HL-60 (cell line): ENCODE measurements at regions not wholly inside any gene's neighbourhood (a gene's known extent, or its start where the extent isn't known, plus 50 kb on each side); places are given as distances from the start of the nearest gene placed in this dataset.

Experiments
- DNase-seq, 2 experiments: peaks; one replicate each; pipeline ENCODE4 v3.0.0-alpha.2; 2010 to 2020; ENCODE audit warnings: low read depth in 1 of 2, low spot score in 1 of 2
- H3K27ac ChIP-seq: fragments of 250-450 bp; sonication (Bioruptor Pico); replicated peaks from 2 replicates; pipeline ENCODE4 v1.5.1; 2020; ENCODE audit warnings: mild to moderate bottlenecking, moderate library complexity
- H3K27me3 ChIP-seq: fragments of 250-450 bp; sonication (Bioruptor Pico); 2 replicates; pipeline ENCODE4 v1.5.1; 2021; ENCODE audit warnings: mild to moderate bottlenecking, moderate library complexity; ENCODE audit not compliant: insufficient read depth, poor library complexity, severe bottlenecking
- H3K4me3 ChIP-seq: replicated peaks from 2 replicates; pipeline ENCODE4 v1.5.1; 2011; ENCODE audit warnings: mild to moderate bottlenecking, control low read depth, low read length; ENCODE audit not compliant: insufficient read depth
- CTCF ChIP-seq: IDR thresholded peaks from one replicate; pipeline ENCODE4 v1.5.1; 2011; ENCODE audit warnings: low read length, control low read depth, inconsistent platforms; ENCODE audit not compliant: insufficient read depth
- GABPA ChIP-seq: IDR thresholded peaks from 2 replicates; pipeline ENCODE4 v1.6.1; 2012; ENCODE audit warnings: low read depth
- POLR2AphosphoS5 ChIP-seq: IDR thresholded peaks from 2 replicates; pipeline ENCODE4 v1.6.1; 2012; ENCODE audit warnings: low read depth
- REST ChIP-seq: IDR thresholded peaks from 2 replicates; pipeline ENCODE4 v1.6.1; 2012; ENCODE audit warnings: low read depth; ENCODE audit not compliant: insufficient replicate concordance
- SPI1 ChIP-seq: IDR thresholded peaks from 2 replicates; pipeline ENCODE4 v1.6.1; 2012; ENCODE audit warnings: low read depth, mild to moderate bottlenecking, borderline replicate concordance

GRCh38 chr16:49183911-49184310 is 97.7 kb downstream of the CBLN1 start:
- peaks cover 2% of the 10 kb centered on the region for H3K27me3 ChIP-seq
- no peak for TF ChIP-seq GABPA
- TF ChIP-seq POLR2AphosphoS5 = no peak
- no peak for TF ChIP-seq REST
- TF ChIP-seq SPI1 = no peak
- TF ChIP-seq CTCF = no peak
- DNase-seq = peak in 1 of 2 experiments; percentile 8
- H3K27ac ChIP-seq = no peak overlapping the region
- no peak overlapping the region for H3K4me3 ChIP-seq

GRCh38 chr16:49181791-49182518 is 99.7 kb downstream of the CBLN1 start:
- TF ChIP-seq REST (no peak), CTCF (no peak), SPI1 (no peak), GABPA (no peak), POLR2AphosphoS5 (no peak)
- H3K4me3 ChIP-seq = no peak overlapping the region
- no peak for DNase-seq
- H3K27me3 ChIP-seq = peaks cover 2% of the 10 kb centered on the region
- no peak overlapping the region for H3K27ac ChIP-seq

- Histone ChIP-seq H3K27me3 (peaks cover 2% of the 10 kb centered on the region), H3K4me3 (no peak overlapping the region)
- no peak for TF ChIP-seq CTCF
- no peak for TF ChIP-seq POLR2AphosphoS5
- no peak for TF ChIP-seq REST
- TF ChIP-seq SPI1 = no peak
- TF ChIP-seq GABPA = no peak
Measured at GRCh38 chr16:49179714-49180330, 101.8 kb downstream of the CBLN1 start.

More at GRCh38 chr16:49179714-49180330, 101.8 kb downstream of the CBLN1 start:
- DNase-seq = no peak
- H3K27ac ChIP-seq = no peak overlapping the region
